ENCODE measurements at regions not wholly inside any gene's neighbourhood (a gene's known extent, or its start where the extent isn't known, plus 50 kb on each side); places are given as distances from the start of the nearest gene placed in this dataset.

GRCh38 chr9:106581973-106582372 lies 281.0 kb upstream of the ZNF462 start:
- Histone ChIP-seq H3K4me3 (no peak overlapping the region), H3K4me1 (no peaks in the 10 kb centered on the region), H3K9me3 (peaks cover 0 to 27% of the 10 kb centered on the region in 2 donors), H3K36me3 (no peaks in the 10 kb centered on the region), H3K27me3 (no peaks in the 10 kb centered on the region), H3K27ac (no peak overlapping the region)
- TF ChIP-seq CTCF (IDR thresholded peaks at IDR 0.05) = no peak
- DNase-seq (ENCODE audit: low spot score) = no peak

- no peaks in the 10 kb centered on the region for H3K27me3 ChIP-seq
- no peak for TF ChIP-seq CTCF (IDR thresholded peaks at IDR 0.05)
- no peak overlapping the region for H3K27ac ChIP-seq
- no peaks in the 10 kb centered on the region for H3K36me3 ChIP-seq
- no peaks in the 10 kb centered on the region for H3K4me1 ChIP-seq
- H3K9me3 ChIP-seq = peaks cover 0 to 17% of the 10 kb centered on the region in 2 donors
- no peak overlapping the region for H3K4me3 ChIP-seq
- no peak for DNase-seq (ENCODE audit: low spot score)
These were observed 279.2 kb upstream of the ZNF462 start for GRCh38 chr9:106583751-106584150.

- Histone ChIP-seq H3K27ac (no peak overlapping the region), H3K36me3 (no peaks in the 10 kb centered on the region), H3K27me3 (no peaks in the 10 kb centered on the region), H3K9me3 (no peaks in the 10 kb centered on the region), H3K4me3 (no peak overlapping the region), H3K4me1 (no peaks in the 10 kb centered on the region)
- TF ChIP-seq CTCF (IDR thresholded peaks at IDR 0.05) = no peak
- DNase-seq (ENCODE audit: low spot score) = no peak
These were observed 275.9 kb upstream of the ZNF462 start for GRCh38 chr9:106587042-106587441.

- no peaks in the 10 kb centered on the region for H3K36me3 ChIP-seq
- DNase-seq (ENCODE audit: low spot score) = no peak
- H3K9me3 ChIP-seq = no peaks in the 10 kb centered on the region
- no peak overlapping the region for H3K4me3 ChIP-seq
- H3K27ac ChIP-seq = no peak overlapping the region
- TF ChIP-seq CTCF (IDR thresholded peaks at IDR 0.05) = no peak
- no peaks in the 10 kb centered on the region for H3K4me1 ChIP-seq
- H3K27me3 ChIP-seq = no peaks in the 10 kb centered on the region
These were observed 274.3 kb upstream of the ZNF462 start for GRCh38 chr9:106588626-106589025.

- H3K36me3 ChIP-seq = no peaks in the 10 kb centered on the region
- no peaks in the 10 kb centered on the region for H3K4me1 ChIP-seq
- no peak for TF ChIP-seq CTCF (IDR thresholded peaks at IDR 0.05)
- no peaks in the 10 kb centered on the region for H3K27me3 ChIP-seq
- no peak overlapping the region for H3K4me3 ChIP-seq
- DNase-seq (ENCODE audit: low spot score) = no peak
- H3K27ac ChIP-seq = no peak overlapping the region
- H3K9me3 ChIP-seq = no peaks in the 10 kb centered on the region
These were observed 272.0 kb upstream of the ZNF462 start for GRCh38 chr9:106590759-106591505.

- Histone ChIP-seq H3K27ac (no peak overlapping the region), H3K4me3 (no peak overlapping the region), H3K4me1 (no peaks in the 10 kb centered on the region), H3K9me3 (no peaks in the 10 kb centered on the region), H3K36me3 (no peaks in the 10 kb centered on the region), H3K27me3 (no peaks in the 10 kb centered on the region)
- no peak for TF ChIP-seq CTCF (IDR thresholded peaks at IDR 0.05)
- no peak for DNase-seq (ENCODE audit: low spot score)
These were observed 269.8 kb upstream of the ZNF462 start for GRCh38 chr9:106593201-106593600.

All from right atrium auricular region (tissue), 2 donors.